ENCODE measurements at regions not wholly inside any gene's neighbourhood (a gene's known extent, or its start where the extent isn't known, plus 50 kb on each side); places are given as distances from the start of the nearest gene placed in this dataset.

DNA sequence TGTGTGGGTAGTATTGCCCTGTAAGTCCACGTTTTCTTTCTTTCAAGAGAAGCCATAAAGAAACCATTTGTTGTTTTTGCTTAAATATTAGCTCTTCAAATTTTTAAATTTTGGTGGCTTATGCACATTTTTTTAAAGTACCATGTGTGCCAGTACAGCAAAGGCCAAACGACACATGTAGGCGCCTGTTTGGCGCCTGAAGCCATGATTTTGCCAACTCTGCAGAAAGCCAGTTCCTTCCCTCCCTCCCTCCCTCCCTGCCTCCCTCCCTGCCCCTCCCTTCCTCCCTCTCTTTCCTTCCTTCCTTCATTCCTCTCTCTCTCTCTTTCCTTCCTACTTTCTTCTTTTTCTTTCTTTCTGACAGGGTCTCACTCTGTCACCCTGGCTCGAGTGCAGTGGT lies 65.9 kb upstream of the LIMCH1 start:
- no peak for TF ChIP-seq CTCF (IDR thresholded peaks at IDR 0.05)
- no peak for TF ChIP-seq POLR2AphosphoS5 (IDR thresholded peaks at IDR 0.05; ENCODE audit: insufficient read depth in 1 of 2, low read depth in 1 of 2)

Measured in vagina (tissue), 2 donors.